Ammon's horn (tissue), 1 donor: ENCODE measurements at regions not wholly inside any gene's neighbourhood (a gene's known extent, or its start where the extent isn't known, plus 50 kb on each side); places are given as distances from the start of the nearest gene placed in this dataset.

Experiments
- DNase-seq: peaks from one replicate; pipeline ENCODE4 v3.0.0-alpha.2; 2016; ENCODE audit warnings: low spot score

- no peak for DNase-seq
Measured at GRCh38 chr12:119245904-119246494, 67.3 kb downstream of the HSPB8 start.

- no peak for DNase-seq
Measured at GRCh38 chr12:119247007-119247719, 68.4 kb downstream of the HSPB8 start.

DNA sequence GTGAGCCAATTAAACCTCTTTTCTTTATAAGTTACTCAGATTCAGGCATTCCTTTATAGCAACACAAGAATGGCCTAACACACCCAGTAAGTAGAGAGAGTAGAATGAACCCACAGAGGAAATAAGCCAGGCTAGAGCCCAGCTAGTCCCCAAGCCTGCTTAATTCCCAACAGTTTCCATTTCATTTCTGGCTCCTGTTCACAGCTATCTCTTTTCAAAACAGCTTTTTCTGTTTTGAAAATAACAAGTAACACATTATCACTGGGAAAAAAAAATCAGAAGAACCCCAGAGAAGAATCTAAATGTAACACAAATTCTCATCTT, 69.0 kb downstream of the HSPB8 start:
- DNase-seq, result no peak

- DNase-seq, result no peak
Measured at GRCh38 chr12:119249383-119250155, 70.8 kb downstream of the HSPB8 start.

DNA sequence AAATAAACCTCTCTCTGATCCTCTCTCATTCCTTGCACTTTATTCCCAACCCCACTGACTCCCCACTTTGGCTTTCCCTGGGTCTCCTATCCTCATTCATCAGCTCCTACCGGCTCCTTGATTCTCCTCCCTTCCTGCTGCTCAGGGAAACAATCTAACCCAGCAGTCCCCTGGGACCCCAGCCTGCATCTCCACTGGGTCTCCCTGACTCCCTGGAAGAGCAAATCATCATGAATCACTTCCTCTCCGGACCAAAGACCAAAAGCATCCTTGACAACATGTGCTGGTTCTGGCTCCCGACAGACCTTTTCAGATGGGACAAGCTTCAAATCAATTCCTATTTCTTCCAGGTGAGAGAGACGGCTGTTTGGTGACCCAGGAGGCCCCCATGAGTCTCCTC, 76.6 kb downstream of the HSPB8 start:
- no peak for DNase-seq

GRCh38 chr12:119258149-119258548, 76.4 kb upstream of the CCDC60 start:
- DNase-seq, result no peak

DNA sequence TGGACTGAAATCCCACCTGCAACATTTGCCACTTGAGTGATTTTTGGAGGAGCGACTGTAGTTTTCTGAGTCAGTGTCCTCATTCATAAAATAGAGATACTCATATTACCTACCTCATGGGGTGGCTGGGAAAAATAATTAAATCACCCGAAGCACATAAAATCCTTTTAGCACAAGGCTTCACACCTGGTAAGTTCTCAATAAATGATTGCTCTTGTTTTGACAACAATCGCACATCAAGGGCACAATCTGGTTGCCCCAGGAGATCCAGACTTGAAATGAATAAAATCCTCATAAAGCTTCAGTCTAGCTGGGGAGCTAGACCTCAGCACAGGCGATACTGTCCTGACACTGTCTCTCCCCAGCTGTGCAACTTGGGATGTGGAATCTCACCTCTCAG, 76.0 kb upstream of the CCDC60 start:
- no peak for DNase-seq

DNA sequence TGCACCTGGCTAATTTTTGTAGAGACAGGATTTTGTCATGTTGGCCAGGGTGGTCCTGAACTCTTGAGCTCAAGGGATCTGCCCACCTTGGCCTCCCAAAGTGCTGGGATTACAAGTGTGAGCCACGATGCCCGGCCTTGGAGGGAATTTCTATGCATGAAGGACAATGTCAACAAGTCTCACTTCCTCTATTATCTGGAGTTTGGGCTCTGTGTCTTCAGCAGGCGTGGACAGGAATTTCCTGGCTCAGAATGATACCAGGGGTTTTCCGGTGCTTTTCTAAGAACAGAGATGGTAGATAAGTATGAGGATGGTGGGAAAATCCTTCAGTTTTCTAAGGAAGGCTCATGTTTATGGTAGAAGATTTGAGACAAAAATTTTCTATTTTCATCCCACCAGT, 75.0 kb upstream of the CCDC60 start:
- DNase-seq, result peak; percentile 13

DNA sequence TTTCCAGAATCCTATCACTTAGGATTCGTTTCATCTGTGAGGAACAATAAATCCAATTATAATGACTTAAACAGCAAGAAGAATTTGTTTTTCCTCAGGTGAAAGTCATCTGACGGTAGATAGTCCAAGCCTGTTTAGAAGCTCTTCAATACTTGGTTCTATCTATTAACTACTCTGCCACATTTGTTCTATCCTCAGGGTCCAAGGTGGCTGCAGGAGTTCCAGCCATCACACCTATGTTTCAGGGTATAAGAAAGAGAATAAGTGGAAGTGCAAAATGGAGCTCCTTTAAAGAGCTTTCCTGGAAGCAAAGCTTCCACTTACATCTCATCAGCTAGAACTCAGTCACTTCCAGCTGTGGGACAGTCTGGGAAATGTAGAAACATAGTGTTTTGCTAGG, 72.1 kb upstream of the CCDC60 start:
- DNase-seq, result no peak

GRCh38 chr12:119263466-119263865, 71.1 kb upstream of the CCDC60 start:
- no peak for DNase-seq

GRCh38 chr12:119266963-119267362, 67.6 kb upstream of the CCDC60 start:
- DNase-seq, result no peak

GRCh38 chr12:119274636-119275065, 59.9 kb upstream of the CCDC60 start:
- no peak for DNase-seq

DNA sequence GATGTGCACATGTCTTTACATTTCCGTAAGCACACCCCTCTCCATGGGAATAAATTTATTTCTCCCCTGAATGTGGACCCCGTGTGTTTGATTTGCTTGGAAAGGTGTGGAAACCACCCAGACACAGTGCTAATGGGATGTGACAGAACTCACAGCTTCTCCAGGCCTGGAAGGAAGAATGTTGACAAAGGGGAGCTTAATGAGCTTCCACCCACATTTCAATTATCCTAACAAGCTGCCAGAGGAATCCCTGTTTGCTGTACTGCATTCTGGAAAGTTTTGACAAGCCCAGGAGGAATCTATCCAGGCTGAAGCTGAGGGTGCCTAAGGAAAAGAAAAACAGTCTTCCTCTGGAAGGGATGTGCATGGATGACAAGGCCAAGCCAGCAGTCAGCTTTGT, 51.2 kb upstream of the CCDC60 start:
- DNase-seq, result no peak
